WERI-Rb-1 (cell line): ENCODE measurements at regions not wholly inside any gene's neighbourhood (a gene's known extent, or its start where the extent isn't known, plus 50 kb on each side); places are given as distances from the start of the nearest gene placed in this dataset.

Experiments
- DNase-seq: peaks from one replicate; pipeline ENCODE4 v3.0.0-alpha.2; 2020
- H3K27ac ChIP-seq: fragments of 250-450 bp; sonication (Bioruptor Pico); 2 replicates; pipeline ENCODE4 v1.5.1; 2020; ENCODE audit warnings: mild to moderate bottlenecking, moderate library complexity
- H3K27me3 ChIP-seq: fragments of 250-450 bp; sonication (Bioruptor Pico); 2 replicates; pipeline ENCODE4 v1.5.1; 2021; ENCODE audit warnings: mild to moderate bottlenecking, low read depth, moderate library complexity; ENCODE audit not compliant: insufficient read depth, severe bottlenecking
- H3K36me3 ChIP-seq: fragments of 250-450 bp; sonication (Bioruptor Pico); 2 replicates; pipeline ENCODE4 v1.5.1; 2020; ENCODE audit warnings: mild to moderate bottlenecking, moderate library complexity
- H3K4me3 ChIP-seq: 2 replicates; pipeline ENCODE4 v1.5.1; 2011; ENCODE audit warnings: low read depth, mild to moderate bottlenecking, control low read depth, low read length
- H3K9me3 ChIP-seq: fragments of 250-450 bp; sonication (Bioruptor Pico); 2 replicates; pipeline ENCODE4 v1.5.1; 2021; ENCODE audit warnings: mild to moderate bottlenecking, moderate library complexity; ENCODE audit not compliant: severe bottlenecking
- TF ChIP-seq, protein P1 (sequence below): IDR thresholded peaks from 2 replicates; pipeline ENCODE4 v1.5.1; 2011; ENCODE audit warnings: low read depth, mild to moderate bottlenecking, control low read depth, inconsistent platforms, low read length

DNA sequence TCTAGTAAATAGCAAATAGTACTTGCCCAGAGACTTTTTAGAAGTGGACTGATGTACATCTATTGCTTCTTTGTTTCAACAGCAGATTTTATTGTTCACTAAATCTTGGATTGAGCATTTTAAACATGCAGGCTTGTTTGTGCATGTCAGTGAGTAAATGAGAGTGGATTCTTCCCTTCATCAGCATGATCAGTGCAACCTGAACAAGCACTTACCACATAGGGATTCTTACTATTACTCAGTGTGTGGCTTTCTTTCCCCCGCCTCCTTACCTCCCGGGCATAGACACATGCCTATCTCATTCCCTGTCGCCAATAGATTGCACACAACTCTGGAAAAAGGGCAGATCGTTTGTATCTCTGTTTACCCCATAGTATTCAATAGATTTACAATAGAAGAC, 197.5 kb downstream of the C11orf87 start:
- TF ChIP-seq, protein P1, sequence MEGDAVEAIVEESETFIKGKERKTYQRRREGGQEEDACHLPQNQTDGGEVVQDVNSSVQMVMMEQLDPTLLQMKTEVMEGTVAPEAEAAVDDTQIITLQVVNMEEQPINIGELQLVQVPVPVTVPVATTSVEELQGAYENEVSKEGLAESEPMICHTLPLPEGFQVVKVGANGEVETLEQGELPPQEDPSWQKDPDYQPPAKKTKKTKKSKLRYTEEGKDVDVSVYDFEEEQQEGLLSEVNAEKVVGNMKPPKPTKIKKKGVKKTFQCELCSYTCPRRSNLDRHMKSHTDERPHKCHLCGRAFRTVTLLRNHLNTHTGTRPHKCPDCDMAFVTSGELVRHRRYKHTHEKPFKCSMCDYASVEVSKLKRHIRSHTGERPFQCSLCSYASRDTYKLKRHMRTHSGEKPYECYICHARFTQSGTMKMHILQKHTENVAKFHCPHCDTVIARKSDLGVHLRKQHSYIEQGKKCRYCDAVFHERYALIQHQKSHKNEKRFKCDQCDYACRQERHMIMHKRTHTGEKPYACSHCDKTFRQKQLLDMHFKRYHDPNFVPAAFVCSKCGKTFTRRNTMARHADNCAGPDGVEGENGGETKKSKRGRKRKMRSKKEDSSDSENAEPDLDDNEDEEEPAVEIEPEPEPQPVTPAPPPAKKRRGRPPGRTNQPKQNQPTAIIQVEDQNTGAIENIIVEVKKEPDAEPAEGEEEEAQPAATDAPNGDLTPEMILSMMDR = no peak
- Histone ChIP-seq H3K27ac (no peak overlapping the region), H3K27me3 (no peaks in the 10 kb centered on the region), H3K36me3 (no peaks in the 10 kb centered on the region), H3K9me3 (no peaks in the 10 kb centered on the region), H3K4me3 (no peak overlapping the region)
- DNase-seq = no peak

DNA sequence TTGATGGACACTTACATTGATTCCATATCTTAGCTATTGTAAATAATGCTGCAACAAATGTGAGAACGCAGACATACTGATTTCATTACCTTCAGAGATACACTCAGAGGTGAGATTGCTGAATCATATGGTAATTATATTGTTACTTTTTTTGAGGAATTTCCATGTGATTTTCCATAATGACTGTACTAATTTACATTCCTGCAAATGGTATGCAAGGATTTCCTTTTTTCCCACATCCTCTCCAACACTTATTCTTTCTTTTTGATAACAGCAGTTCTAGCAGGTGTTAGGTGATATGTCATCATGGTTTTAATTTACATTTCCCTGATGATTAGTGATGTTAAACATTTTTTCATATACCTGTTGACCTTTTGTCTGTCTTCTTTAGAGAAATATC, 207.7 kb downstream of the C11orf87 start:
- TF ChIP-seq, protein P1 = no peak
- no peaks in the 10 kb centered on the region for H3K27me3 ChIP-seq
- H3K36me3 ChIP-seq = no peaks in the 10 kb centered on the region
- no peak overlapping the region for H3K4me3 ChIP-seq
- no peak overlapping the region for H3K27ac ChIP-seq
- H3K9me3 ChIP-seq = peaks cover 4% of the 10 kb centered on the region
- no peak for DNase-seq

DNA sequence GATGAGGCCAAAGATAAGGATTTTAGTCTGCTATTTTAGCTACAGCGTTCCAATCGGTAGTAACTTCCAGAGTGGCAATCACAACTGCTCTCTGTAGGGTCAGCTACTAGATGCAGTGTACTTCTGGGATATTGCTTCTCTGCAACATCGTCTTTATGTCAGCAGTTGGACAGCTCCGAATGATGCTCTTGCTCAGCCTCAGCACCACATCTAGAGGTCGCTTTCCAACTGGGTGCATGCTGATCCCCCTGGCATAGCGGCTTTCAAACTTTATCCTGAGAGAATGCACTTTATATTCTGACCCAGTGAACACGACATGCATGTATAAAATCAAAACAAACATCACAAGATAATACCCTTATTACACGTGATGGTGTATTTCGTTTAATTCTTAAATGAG, 219.6 kb downstream of the C11orf87 start:
- TF ChIP-seq, protein P1 = no peak
- H3K27me3 ChIP-seq = no peaks in the 10 kb centered on the region
- H3K27ac ChIP-seq = no peak overlapping the region
- no peaks in the 10 kb centered on the region for H3K9me3 ChIP-seq
- no peaks in the 10 kb centered on the region for H3K36me3 ChIP-seq
- H3K4me3 ChIP-seq = no peak overlapping the region
- no peak for DNase-seq

DNA sequence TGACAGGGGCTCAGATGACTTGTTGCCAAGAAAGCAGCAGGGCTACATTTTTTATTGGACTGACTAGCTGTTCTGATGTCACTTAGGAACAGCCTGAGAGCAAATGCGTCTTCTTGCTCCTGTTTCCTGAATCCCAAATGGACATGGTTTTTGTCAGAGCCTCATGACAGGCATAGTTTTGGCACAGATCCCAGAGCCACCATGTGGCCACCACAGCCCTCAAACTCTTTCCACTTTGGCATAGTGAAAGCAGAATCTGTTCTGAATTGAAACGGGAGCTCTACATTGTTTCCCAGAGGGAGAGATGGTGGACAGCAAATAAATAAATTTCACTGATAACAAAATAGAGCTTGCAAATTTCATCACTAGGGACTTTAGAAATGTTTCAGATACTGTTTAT, 222.2 kb downstream of the C11orf87 start:
- no peak overlapping the region for H3K27ac ChIP-seq
- TF ChIP-seq, protein P1 = peak; percentile 7; the same call in 1 of the 2 replicates
- no peaks in the 10 kb centered on the region for H3K27me3 ChIP-seq
- no peaks in the 10 kb centered on the region for H3K36me3 ChIP-seq
- H3K9me3 ChIP-seq = no peaks in the 10 kb centered on the region
- peak; percentile 11 for DNase-seq
- H3K4me3 ChIP-seq = no peak overlapping the region

DNA sequence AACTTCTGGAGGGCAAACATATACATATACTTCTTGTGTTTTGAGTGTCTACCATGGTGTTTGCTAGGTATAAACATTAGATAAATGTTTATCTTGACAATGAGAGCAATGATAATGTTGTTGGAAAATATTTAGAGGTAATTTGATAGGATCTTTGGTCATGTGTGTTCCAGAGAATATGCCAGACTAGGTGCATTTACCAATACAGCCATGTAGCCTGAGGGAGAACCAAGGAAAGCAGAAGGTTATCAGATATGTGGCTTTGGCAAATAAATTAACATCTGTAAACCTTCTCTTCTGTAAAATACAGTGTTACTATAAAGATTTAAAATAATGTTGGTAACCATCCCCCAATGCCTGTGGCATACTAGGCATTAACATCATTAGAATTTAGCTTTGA, 226.8 kb downstream of the C11orf87 start:
- Histone ChIP-seq H3K9me3 (no peaks in the 10 kb centered on the region), H3K27ac (no peak overlapping the region), H3K4me3 (no peak overlapping the region), H3K36me3 (no peaks in the 10 kb centered on the region), H3K27me3 (no peaks in the 10 kb centered on the region)
- TF ChIP-seq, protein P1 = no peak
- no peak for DNase-seq

DNA sequence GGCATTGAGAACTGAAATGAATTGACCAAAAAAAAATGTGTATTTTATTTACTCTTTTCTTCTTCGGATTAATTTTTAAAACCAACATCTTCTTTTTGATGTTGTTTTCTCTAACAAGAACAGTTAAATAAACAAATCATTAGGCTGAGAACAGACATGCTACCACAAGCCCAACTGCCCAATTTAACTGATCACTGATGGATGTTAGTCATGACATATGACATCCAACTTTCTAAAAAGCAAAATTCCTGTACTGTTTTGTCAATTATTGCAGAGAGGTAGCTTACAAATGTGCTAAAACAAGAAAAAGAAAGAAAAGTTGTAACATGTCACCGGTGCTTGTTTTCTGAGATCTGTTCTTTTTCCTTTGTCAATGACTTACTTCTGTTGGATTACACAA, 232.1 kb downstream of the C11orf87 start:
- H3K27me3 ChIP-seq = no peaks in the 10 kb centered on the region
- TF ChIP-seq, protein P1 = no peak
- DNase-seq = no peak

More for the DNA sequence above, 232.1 kb downstream of the C11orf87 start:
- no peaks in the 10 kb centered on the region for H3K36me3 ChIP-seq
- H3K4me3 ChIP-seq = no peak overlapping the region
- H3K9me3 ChIP-seq = no peaks in the 10 kb centered on the region
- H3K27ac ChIP-seq = no peak overlapping the region
